OCI-LY1 (cell line): ENCODE measurements at regions not wholly inside any gene's neighbourhood (a gene's known extent, or its start where the extent isn't known, plus 50 kb on each side); places are given as distances from the start of the nearest gene placed in this dataset.

Experiments used
- CTCF ChIP-seq: fragments of 200-600 bp; sonication (generic), shearing (Covaris generic); IDR thresholded peaks from 2 replicates; pipeline ENCODE4 v1.5.1; 2017; ENCODE audit warnings: mild to moderate bottlenecking, antibody characterized with exemption, low read length, moderate library complexity, mixed read lengths
- EZH2 ChIP-seq: fragments of 200-600 bp; sonication (generic), shearing (Covaris generic); IDR thresholded peaks from 2 replicates; pipeline ENCODE4 v1.8.0; 2017; ENCODE audit warnings: borderline replicate concordance, mixed run types, mild to moderate bottlenecking, antibody characterized with exemption, low read length, moderate library complexity, mixed read lengths

DNA sequence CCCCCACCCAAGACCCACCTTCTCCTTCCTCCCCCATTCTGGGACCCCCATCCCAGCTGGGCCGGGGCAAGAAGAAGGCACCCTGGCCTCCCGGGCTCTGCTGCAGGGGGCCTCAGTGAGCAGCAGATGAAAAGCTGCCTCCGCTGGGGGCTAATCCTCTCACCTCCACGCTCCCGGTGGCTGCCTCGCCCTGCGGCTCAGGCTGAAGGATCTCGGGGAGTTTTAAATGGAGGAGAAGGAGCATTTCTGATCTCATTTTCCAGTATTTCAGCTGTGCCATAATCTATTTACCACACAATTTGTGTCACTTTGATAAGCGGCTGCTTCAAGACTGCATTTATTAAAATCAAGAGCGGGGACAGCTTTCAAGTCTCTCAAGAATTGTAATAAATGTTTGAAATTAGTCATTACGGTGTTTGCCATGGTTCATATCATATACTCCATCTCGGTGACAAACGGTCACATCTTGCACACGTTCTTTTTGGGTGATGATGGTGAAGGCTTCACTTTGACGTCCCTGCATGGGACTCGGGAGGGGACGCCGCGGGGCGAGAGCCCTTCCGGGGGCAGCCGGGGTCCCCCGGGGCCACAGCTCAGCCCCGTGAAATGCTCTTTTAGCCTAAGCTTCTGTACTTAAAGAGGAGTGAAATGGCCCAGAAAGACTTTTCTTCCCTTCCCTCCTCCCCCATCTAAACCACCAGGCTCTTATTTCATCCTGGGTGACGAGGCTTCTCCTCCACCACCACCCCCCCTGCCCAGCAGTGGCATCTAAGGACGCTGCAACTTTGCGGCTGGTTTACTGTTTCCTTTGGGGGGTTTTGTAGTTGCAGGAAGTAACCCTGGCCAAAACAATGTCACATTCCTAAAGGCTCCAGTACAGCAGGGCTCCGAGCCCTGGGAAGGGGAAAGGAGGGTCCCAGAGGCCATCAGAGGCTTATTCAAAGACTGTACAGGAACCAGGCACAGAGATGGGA lies 313.1 kb upstream of the TNRC6C start:
- TF ChIP-seq CTCF (no peak), EZH2 (no peak)
